Stimulated activated CD8-positive, alpha-beta memory T cell treated with anti-CD3 and anti-CD28 coated beads, Interleukin-12 subunit alpha, Interleukin-12 subunit beta, amount 100 ng/mL, for 24 hours (primary cell): ENCODE measurements at regions not wholly inside any gene's neighbourhood (a gene's known extent, or its start where the extent isn't known, plus 50 kb on each side); places are given as distances from the start of the nearest gene placed in this dataset.

Experiments used
- DNase-seq: peaks from one replicate; pipeline ENCODE4 v3.0.0-alpha.2; 2020; ENCODE audit errors: extremely low read depth

- DNase-seq: no peak
Measured at GRCh38 chr10:130869179-130869841, 442.2 kb downstream of the TCERG1L start.

- DNase-seq: no peak
Measured at GRCh38 chr10:130871406-130871805, 440.1 kb downstream of the TCERG1L start.

GRCh38 chr10:130873636-130874035 lies 437.9 kb downstream of the TCERG1L start:
- no peak for DNase-seq

GRCh38 chr10:130875116-130875515 lies 436.4 kb downstream of the TCERG1L start:
- no peak for DNase-seq

- DNase-seq: no peak
Measured at GRCh38 chr10:130875897-130876472, 435.5 kb downstream of the TCERG1L start.

GRCh38 chr10:130877126-130877525 lies 434.4 kb downstream of the TCERG1L start:
- DNase-seq: no peak

- DNase-seq: no peak
Measured at GRCh38 chr10:130878131-130878530, 433.4 kb downstream of the TCERG1L start.

- DNase-seq: no peak
Measured at GRCh38 chr10:130882906-130883305, 428.6 kb downstream of the TCERG1L start.

GRCh38 chr10:130884456-130884855 lies 427.1 kb downstream of the TCERG1L start:
- DNase-seq: no peak

GRCh38 chr10:130885021-130885655 lies 426.4 kb downstream of the TCERG1L start:
- no peak for DNase-seq

GRCh38 chr10:130887170-130887569 lies 424.4 kb downstream of the TCERG1L start:
- no peak for DNase-seq

- DNase-seq: no peak
Measured at GRCh38 chr10:130888493-130888892, 423.0 kb downstream of the TCERG1L start.

- no peak for DNase-seq
Measured at GRCh38 chr10:130889240-130889639, 422.3 kb downstream of the TCERG1L start.

- no peak for DNase-seq
Measured at GRCh38 chr10:130889780-130890179, 421.7 kb downstream of the TCERG1L start.

GRCh38 chr10:130891066-130891465 lies 420.5 kb downstream of the TCERG1L start:
- DNase-seq: no peak

GRCh38 chr10:130894471-130894870 lies 417.1 kb downstream of the TCERG1L start:
- no peak for DNase-seq

- DNase-seq: no peak
Measured at GRCh38 chr10:130895161-130895560, 416.4 kb downstream of the TCERG1L start.

- no peak for DNase-seq
Measured at GRCh38 chr10:130897815-130898214, 413.7 kb downstream of the TCERG1L start.

GRCh38 chr10:130898381-130898780 lies 413.1 kb downstream of the TCERG1L start:
- DNase-seq: no peak

GRCh38 chr10:130899856-130900255 lies 411.7 kb downstream of the TCERG1L start:
- DNase-seq: no peak

- no peak for DNase-seq
Measured at GRCh38 chr10:130900441-130901160, 410.9 kb downstream of the TCERG1L start.

- no peak for DNase-seq
Measured at GRCh38 chr10:130901311-130902165, 410.0 kb downstream of the TCERG1L start.
